Loucy (cell line): ENCODE measurements at regions not wholly inside any gene's neighbourhood (a gene's known extent, or its start where the extent isn't known, plus 50 kb on each side); places are given as distances from the start of the nearest gene placed in this dataset.

Source experiments
- EZH2phosphoT487 ChIP-seq: fragments of 200-600 bp; IDR thresholded peaks from 2 replicates; pipeline ENCODE4 v1.6.1; 2018; ENCODE audit warnings: antibody characterized with exemption, mild to moderate bottlenecking, moderate library complexity, borderline replicate concordance
- TF ChIP-seq, protein P1 (sequence below): fragments of 200-600 bp; sonication (generic); conservative IDR thresholded peaks from 2 replicates; pipeline ENCODE4 v1.5.1; 2014; ENCODE audit warnings: mild to moderate bottlenecking, antibody characterized with exemption, low read length

DNA sequence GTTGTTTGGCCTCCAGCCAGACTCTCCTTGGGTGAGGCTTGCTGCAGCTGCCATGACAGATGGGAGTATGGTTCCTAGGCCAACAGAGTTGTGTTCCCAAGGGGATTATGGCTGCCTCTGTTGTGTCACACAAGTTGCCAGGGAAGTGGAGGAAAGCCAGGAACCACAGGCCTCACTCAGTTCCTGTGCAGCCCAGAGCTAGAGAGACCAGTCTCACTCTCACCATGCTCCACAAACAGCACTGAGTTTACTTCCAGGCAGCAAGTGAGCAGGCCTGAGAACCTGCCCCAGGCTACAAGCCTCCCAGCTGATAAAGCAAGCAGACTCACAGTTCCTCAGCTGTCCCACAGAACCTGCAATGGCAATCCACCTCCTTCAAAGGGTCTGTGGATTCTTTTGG is 273.6 kb upstream of the TAS2R1 start:
- TF ChIP-seq, protein P1, sequence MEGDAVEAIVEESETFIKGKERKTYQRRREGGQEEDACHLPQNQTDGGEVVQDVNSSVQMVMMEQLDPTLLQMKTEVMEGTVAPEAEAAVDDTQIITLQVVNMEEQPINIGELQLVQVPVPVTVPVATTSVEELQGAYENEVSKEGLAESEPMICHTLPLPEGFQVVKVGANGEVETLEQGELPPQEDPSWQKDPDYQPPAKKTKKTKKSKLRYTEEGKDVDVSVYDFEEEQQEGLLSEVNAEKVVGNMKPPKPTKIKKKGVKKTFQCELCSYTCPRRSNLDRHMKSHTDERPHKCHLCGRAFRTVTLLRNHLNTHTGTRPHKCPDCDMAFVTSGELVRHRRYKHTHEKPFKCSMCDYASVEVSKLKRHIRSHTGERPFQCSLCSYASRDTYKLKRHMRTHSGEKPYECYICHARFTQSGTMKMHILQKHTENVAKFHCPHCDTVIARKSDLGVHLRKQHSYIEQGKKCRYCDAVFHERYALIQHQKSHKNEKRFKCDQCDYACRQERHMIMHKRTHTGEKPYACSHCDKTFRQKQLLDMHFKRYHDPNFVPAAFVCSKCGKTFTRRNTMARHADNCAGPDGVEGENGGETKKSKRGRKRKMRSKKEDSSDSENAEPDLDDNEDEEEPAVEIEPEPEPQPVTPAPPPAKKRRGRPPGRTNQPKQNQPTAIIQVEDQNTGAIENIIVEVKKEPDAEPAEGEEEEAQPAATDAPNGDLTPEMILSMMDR = no peak
- TF ChIP-seq EZH2phosphoT487 = no peak
